ENCODE measurements at regions not wholly inside any gene's neighbourhood (a gene's known extent, or its start where the extent isn't known, plus 50 kb on each side); places are given as distances from the start of the nearest gene placed in this dataset.

- TF ChIP-seq POLR2AphosphoS5 (IDR thresholded peaks at IDR 0.05; ENCODE audit: low read depth, low read length) (no peak), POLR2A (IDR thresholded peaks at IDR 0.05; ENCODE audit: low read depth, low read length) (no peak)
Measured at GRCh38 chr10:44780426-44780825, 130.7 kb upstream of the TMEM72 start.
